Body of pancreas (tissue), 4 donors: ENCODE measurements at regions not wholly inside any gene's neighbourhood (a gene's known extent, or its start where the extent isn't known, plus 50 kb on each side); places are given as distances from the start of the nearest gene placed in this dataset.

ENCODE experiments used
- POLR2A ChIP-seq, 3 donors: fragments of 450-650 bp; IDR thresholded peaks; one replicate each; pipeline ENCODE4 v1.6.1; 2016; ENCODE audit warnings: antibody characterized with exemption in 3 of 3, mild to moderate bottlenecking in 2 of 3
- TF ChIP-seq, protein P1 (sequence below), 7 experiments: fragments of 450-650 bp in 4 of 7; fragments of 200-600 bp in 3 of 7; sonication (generic) in 3 of 7; IDR thresholded peaks; one replicate each; pipeline ENCODE4 v1.5.1; 2016 to 2019; ENCODE audit warnings: antibody characterized with exemption in 7 of 7

GRCh38 chr9:16121168-16121567, 568.3 kb downstream of the CCDC171 start:
- TF ChIP-seq, protein P1, sequence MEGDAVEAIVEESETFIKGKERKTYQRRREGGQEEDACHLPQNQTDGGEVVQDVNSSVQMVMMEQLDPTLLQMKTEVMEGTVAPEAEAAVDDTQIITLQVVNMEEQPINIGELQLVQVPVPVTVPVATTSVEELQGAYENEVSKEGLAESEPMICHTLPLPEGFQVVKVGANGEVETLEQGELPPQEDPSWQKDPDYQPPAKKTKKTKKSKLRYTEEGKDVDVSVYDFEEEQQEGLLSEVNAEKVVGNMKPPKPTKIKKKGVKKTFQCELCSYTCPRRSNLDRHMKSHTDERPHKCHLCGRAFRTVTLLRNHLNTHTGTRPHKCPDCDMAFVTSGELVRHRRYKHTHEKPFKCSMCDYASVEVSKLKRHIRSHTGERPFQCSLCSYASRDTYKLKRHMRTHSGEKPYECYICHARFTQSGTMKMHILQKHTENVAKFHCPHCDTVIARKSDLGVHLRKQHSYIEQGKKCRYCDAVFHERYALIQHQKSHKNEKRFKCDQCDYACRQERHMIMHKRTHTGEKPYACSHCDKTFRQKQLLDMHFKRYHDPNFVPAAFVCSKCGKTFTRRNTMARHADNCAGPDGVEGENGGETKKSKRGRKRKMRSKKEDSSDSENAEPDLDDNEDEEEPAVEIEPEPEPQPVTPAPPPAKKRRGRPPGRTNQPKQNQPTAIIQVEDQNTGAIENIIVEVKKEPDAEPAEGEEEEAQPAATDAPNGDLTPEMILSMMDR (IDR thresholded peaks at IDR 0.05), result no peak
- no peak for TF ChIP-seq POLR2A (IDR thresholded peaks at IDR 0.05)
